RPMI8226 (cell line): ENCODE measurements at regions not wholly inside any gene's neighbourhood (a gene's known extent, or its start where the extent isn't known, plus 50 kb on each side); places are given as distances from the start of the nearest gene placed in this dataset.

Source experiments
- DNase-seq: peaks from one replicate; pipeline ENCODE4 v3.0.0-alpha.2; 2015

DNA sequence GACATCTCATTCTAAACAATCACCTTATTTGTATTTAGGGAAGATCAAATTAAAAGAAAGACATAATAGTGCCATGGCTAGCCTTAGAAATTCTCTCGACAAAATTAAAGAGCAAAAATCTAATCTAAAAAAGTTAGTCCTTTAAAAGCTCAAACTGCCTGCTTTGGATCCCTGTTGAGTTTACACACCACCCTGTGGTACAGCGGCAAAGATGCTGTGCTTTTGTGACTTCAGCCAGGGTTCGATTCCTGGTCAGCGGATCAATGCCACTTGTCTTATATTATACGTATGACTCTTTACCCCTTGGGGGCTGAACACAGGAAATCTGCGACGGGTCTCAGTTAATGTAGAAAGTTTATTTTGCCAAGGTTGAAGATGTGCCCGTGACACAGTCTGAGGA lies 51.3 kb upstream of the VOPP1 start:
- DNase-seq = no peak

GRCh38 chr7:55622241-55622640 lies 49.9 kb upstream of the VOPP1 start:
- no peak for DNase-seq
